Memory B cell (primary cell): ENCODE measurements at regions not wholly inside any gene's neighbourhood (a gene's known extent, or its start where the extent isn't known, plus 50 kb on each side); places are given as distances from the start of the nearest gene placed in this dataset.
"Not testable (repeated sequence)": the region's sequence is repeated elsewhere in the genome, so short reads cannot be mapped to it uniquely, and the experiment has no call there.

ENCODE experiments used
- ATAC-seq: fragments of 150-1000 bp; cut with Tn5 transposase; 2 replicates; pipeline ENCODE4 v1.10.0; 2021; ENCODE audit warnings: low read depth, mild to moderate bottlenecking, moderate library complexity
- DNase-seq, 2 donors: peaks; one replicate each; pipeline ENCODE4 v3.0.0; 2022; ENCODE audit warnings: low spot score in 2 of 2
- H3K27ac Mint-ChIP-seq: one replicate; pipeline ENCODE4 v1.8.0; 2022; ENCODE audit warnings: mild to moderate bottlenecking, moderate library complexity, mixed read lengths
- H3K27me3 Mint-ChIP-seq: one replicate; pipeline ENCODE4 v1.8.0; 2022; ENCODE audit warnings: mixed read lengths
- H3K36me3 Mint-ChIP-seq: one replicate; pipeline ENCODE4 v1.8.0; 2022; ENCODE audit warnings: mild to moderate bottlenecking, mixed read lengths
- H3K4me1 Mint-ChIP-seq: one replicate; pipeline ENCODE4 v1.8.0; 2022; ENCODE audit warnings: mixed read lengths
- H3K4me3 Mint-ChIP-seq: one replicate; pipeline ENCODE4 v1.8.0; 2022; ENCODE audit warnings: mild to moderate bottlenecking, moderate library complexity, mixed read lengths
- H3K9me3 Mint-ChIP-seq: one replicate; pipeline ENCODE4 v1.8.0; 2022; ENCODE audit warnings: mixed read lengths

DNA sequence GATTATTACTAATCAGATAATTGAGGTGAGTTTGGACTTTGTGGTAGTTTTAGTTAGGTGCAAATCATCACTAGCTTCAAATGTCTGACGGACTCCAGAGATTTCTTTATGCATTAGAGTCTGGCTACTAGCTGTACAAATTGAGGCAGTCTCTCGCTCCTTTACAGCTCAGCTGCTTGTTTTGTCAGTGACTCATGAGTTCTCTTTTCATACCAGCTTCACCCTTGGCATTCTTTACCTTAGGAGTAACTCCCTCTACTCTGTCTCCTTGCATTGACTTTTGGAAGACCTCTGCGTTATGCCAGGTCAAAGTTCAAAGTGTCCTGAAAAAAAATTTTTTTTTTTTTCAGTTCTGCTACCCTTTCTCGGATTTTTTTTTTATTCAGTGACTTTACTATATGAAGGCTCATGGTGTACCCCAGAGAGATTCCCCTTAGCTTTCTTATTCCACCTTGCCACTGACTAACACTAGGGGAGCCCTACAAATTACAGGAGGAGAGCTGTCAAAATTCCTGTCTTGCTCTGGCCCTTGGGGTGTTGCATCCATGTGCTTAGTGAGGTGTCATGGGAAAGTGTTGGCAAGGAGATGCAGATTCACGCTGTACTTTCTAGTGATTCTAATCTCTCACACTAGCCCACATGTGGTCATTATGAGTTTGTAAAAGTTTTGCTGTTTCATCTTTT lies 576.6 kb downstream of the ADGRL2 start:
- Mint-ChIP-seq H3K9me3 (peaks cover 1% of the 10 kb centered on the region), H3K4me1 (no peaks in the 10 kb centered on the region), H3K36me3 (no peaks in the 10 kb centered on the region), H3K27me3 (no peaks in the 10 kb centered on the region), H3K27ac (no peak overlapping the region), H3K4me3 (no peak overlapping the region)
- DNase-seq (no peak), ATAC-seq (no peak)

DNA sequence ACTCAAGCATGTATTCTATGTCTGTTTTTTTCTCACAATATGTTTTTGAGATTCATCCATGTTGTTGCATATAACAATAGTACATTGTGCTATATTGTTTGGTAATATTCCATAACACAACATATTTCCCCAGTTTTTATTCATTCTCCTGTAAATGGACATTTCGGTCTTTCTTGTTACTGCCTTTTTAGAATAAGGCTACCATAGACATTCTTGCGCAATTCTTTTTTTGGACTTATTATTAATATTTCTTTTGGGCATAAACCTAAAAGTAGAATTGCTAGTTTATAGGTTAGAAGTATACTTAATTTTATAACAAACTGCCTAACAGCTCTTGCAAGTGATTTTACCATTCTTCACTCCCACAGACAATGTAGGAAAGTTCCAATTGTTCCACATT lies 573.0 kb downstream of the ADGRL2 start:
- Mint-ChIP-seq H3K4me3 (no peak overlapping the region), H3K9me3 (peaks cover 1% of the 10 kb centered on the region), H3K27me3 (no peaks in the 10 kb centered on the region)

DNA sequence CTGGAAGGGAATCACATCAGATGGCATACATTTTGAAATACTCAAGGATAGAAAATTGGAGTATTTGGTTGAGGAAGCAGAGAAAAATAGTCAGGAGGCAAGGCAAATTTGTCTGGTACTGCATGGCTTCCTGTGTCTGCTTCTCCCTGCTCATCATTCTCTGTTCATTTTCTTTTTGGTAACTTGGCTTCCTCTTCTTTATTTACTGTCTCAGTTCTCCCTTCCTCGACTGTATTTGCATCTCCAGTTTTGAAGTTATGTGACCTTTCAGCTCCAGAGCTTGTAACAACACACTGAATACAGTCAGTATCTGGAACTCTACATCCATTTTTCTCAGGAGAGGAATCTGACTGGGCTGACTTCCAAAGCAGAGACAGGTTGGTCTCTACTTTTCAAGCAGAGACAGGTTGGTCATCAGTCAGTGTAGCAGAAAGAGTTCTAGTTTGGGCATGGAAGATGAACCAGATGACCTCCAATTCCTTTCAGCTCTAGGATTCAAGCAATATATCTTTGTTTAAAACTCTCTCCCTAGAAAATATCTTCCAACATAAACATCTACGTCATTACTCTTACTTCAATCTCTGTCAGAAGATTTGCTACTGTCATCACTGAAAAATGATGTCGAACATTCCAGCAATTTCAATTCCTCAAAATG lies 571.2 kb downstream of the ADGRL2 start:
- no peak for ATAC-seq
- no peak for DNase-seq
- no peak overlapping the region for H3K27ac Mint-ChIP-seq
- peaks cover 2% of the 10 kb centered on the region for H3K9me3 Mint-ChIP-seq
- H3K4me3 Mint-ChIP-seq, result no peak overlapping the region
- H3K4me1 Mint-ChIP-seq, result no peaks in the 10 kb centered on the region
- H3K36me3 Mint-ChIP-seq, result no peaks in the 10 kb centered on the region
- H3K27me3 Mint-ChIP-seq, result no peaks in the 10 kb centered on the region

More for the DNA sequence above, 573.0 kb downstream of the ADGRL2 start:
- ATAC-seq (no peak), DNase-seq (no peak)
- H3K36me3 Mint-ChIP-seq, result no peaks in the 10 kb centered on the region
- no peak overlapping the region for H3K27ac Mint-ChIP-seq
- H3K4me1 Mint-ChIP-seq, result no peaks in the 10 kb centered on the region

DNA sequence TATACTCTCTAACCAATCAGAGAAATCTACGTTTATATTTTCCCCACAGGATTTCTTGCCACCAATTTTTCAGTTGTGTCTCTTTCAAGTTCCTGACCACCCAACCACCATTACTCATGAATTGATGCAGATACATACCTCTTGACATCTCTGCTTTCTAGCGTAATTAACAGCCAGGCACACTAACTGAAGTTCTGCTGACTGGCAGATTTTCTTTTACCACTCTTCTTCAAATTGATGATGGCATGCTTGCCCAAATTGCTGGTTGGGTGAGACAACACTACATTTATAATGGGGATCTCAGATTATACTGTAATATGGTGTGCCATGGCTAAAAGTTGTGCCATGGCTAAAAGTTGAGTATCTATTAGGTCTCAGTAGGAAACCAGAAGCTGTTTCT lies 566.7 kb downstream of the ADGRL2 start:
- H3K27me3 Mint-ChIP-seq, result no peaks in the 10 kb centered on the region
- no peak overlapping the region for H3K27ac Mint-ChIP-seq
- H3K9me3 Mint-ChIP-seq, result peaks cover 2% of the 10 kb centered on the region
- no peak overlapping the region for H3K4me3 Mint-ChIP-seq
- no peaks in the 10 kb centered on the region for H3K4me1 Mint-ChIP-seq
- H3K36me3 Mint-ChIP-seq, result no peaks in the 10 kb centered on the region
- DNase-seq (no peak), ATAC-seq (no peak)

DNA sequence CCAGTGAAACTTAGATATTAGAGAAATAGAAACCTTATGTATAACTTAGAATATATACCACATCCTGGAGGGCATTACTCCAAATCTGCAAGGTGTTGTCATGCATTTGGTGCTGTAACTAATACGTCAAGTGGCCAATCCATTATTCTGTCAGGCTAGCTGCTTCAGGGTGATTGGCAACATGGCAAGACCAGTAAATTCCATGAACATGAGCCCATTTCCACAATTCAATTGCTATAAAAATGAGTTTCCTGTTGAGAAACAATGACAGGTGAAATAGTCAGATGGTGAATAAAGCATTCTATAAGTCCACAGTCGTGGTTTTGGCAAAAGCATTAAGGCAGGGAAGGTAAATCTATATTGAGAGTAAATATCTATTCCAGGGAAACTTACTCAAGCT lies 566.0 kb downstream of the ADGRL2 start:
- no peaks in the 10 kb centered on the region for H3K27me3 Mint-ChIP-seq
- peaks cover 2% of the 10 kb centered on the region for H3K9me3 Mint-ChIP-seq
- no peaks in the 10 kb centered on the region for H3K4me1 Mint-ChIP-seq
- DNase-seq (no peak), ATAC-seq (no peak)
- H3K36me3 Mint-ChIP-seq, result no peaks in the 10 kb centered on the region
- H3K4me3 Mint-ChIP-seq, result no peak overlapping the region
- H3K27ac Mint-ChIP-seq, result no peak overlapping the region

DNA sequence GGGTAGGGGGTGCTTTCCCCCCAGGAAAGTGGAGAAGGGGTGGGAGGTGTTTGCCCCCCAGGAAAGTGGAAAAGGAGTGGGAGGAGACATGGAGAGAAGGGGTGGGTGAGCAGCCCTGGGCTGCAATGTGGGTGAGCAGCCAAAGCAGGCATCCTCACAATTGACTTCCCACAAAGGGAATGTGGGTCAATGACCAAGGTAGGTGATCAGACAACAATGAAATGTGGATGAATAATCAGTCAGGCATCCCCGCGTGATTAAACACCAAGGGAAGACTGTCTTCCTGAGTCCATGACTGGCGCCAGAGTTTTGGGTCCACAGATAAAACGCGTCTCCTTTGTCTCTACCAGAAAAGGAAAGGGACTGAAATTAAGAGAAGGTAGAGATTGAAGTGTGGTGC lies 558.8 kb downstream of the ADGRL2 start:
- not testable (repeated sequence) for H3K27ac Mint-ChIP-seq, ATAC-seq, H3K4me3 Mint-ChIP-seq, H3K4me1 Mint-ChIP-seq, H3K9me3 Mint-ChIP-seq, H3K27me3 Mint-ChIP-seq, DNase-seq, H3K36me3 Mint-ChIP-seq

DNA sequence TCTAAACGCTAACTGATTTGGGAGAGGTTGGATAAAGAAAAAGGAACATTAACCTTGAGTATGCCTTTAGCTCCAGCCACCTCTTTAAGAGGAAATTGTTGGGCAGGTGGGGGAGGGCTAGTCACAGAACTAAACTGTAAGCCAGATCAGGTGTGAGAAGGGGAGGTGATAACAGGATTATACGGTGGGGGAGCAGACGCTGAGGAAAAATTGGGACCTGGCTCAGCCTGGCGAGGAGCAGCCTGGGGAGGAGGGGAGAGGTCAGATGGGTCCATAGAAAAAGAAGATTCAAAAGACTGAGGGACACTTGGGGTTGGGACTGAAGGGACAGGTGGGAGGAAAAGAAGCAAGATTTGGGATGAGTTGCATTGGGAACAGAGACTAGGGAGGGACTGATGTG lies 558.0 kb downstream of the ADGRL2 start:
- not testable (repeated sequence) for H3K4me3 Mint-ChIP-seq, H3K27ac Mint-ChIP-seq, H3K4me1 Mint-ChIP-seq, ATAC-seq, H3K27me3 Mint-ChIP-seq, H3K36me3 Mint-ChIP-seq, DNase-seq, H3K9me3 Mint-ChIP-seq

DNA sequence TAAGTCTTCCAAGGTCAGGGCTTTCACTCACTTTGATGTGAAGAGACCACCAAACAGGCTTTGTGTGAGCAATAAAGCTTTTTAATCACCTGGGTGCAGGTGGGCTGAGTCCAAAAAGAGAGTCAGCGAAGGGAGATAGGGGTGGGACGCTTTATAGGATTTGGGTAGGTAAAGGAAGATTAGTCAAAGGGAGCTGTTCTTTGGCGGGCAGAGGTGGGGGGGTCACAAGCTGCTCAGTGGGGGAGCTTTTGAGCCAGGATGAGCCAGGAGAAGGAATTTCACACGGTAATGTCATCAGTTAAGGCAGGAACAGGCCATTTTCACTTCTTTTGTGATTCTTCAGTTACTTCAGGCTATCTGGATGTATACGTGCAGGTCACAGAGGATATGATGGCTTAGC lies 553.8 kb downstream of the ADGRL2 start:
- not testable (repeated sequence) for H3K27ac Mint-ChIP-seq, H3K4me3 Mint-ChIP-seq, H3K36me3 Mint-ChIP-seq, ATAC-seq, H3K9me3 Mint-ChIP-seq, H3K27me3 Mint-ChIP-seq, H3K4me1 Mint-ChIP-seq, DNase-seq

DNA sequence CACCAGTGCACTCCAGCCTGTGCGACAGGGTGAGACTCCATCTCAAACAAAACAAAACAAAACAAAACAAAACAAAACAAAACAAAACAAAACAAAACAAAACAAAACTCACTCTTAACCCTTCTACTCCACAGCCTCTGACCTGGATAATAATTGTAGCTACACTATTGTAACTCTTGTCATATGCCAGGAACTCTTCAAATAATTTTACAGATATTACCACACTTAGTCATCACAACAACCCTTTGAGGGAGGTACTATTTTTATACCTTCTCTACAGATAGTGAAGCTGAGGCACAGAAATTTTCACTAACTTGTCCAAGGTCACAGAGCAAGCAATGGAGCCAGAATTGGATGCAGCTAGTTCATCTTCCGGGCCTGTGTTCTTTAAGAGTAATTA lies 547.8 kb downstream of the ADGRL2 start:
- DNase-seq, result no peak
- no peak overlapping the region for H3K27ac Mint-ChIP-seq
- no peak for ATAC-seq

DNA sequence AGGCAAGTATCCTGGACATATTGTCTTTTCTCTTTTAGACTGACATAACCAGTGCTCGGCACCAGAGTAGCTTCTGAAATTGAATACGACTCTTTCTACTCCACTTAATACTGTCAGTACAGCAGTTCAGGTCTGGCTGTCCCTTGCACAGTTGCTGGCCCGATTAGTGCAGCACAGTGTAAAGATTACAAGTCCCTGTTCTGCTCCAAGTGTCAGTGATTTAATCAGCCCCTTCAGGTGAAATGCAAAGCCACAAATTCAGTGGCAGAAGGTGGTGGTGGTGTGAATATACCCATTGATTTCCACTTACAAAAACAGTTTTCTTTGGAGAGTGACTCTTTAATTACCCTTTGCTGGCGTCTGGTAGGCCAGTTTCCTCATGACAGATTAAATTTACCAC lies 545.4 kb downstream of the ADGRL2 start:
- Mint-ChIP-seq H3K9me3 (peaks cover 4% of the 10 kb centered on the region), H3K36me3 (no peaks in the 10 kb centered on the region), H3K27me3 (no peaks in the 10 kb centered on the region), H3K4me1 (no peaks in the 10 kb centered on the region), H3K4me3 (no peak overlapping the region), H3K27ac (no peak overlapping the region)
- DNase-seq (no peak), ATAC-seq (no peak)

More for the DNA sequence above, 547.8 kb downstream of the ADGRL2 start:
- H3K4me1 Mint-ChIP-seq, result no peaks in the 10 kb centered on the region
- H3K36me3 Mint-ChIP-seq, result no peaks in the 10 kb centered on the region
- no peak overlapping the region for H3K4me3 Mint-ChIP-seq
- no peaks in the 10 kb centered on the region for H3K27me3 Mint-ChIP-seq
- peaks cover 6% of the 10 kb centered on the region for H3K9me3 Mint-ChIP-seq

DNA sequence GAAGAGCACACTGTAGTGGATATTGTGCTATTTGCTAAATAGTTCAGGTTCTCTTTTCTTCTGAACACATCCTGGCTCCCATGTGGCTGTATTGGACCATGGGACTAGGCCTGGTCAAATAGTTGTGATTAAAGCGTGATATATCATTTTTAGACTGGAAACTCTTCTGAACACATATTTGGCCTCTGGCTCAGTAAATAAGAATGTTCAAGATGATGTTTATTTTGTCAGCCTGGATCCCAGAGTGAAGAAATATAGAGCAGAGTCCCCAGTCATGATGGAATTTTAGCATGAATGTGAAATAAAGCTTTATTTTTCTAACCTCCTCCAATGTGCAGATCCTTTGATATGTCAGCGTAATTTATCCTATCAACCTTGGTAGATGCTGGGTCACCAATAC lies 542.6 kb downstream of the ADGRL2 start:
- Mint-ChIP-seq H3K4me3 (no peak overlapping the region), H3K4me1 (no peaks in the 10 kb centered on the region), H3K9me3 (peaks cover 2% of the 10 kb centered on the region), H3K27me3 (no peaks in the 10 kb centered on the region), H3K27ac (no peak overlapping the region), H3K36me3 (no peaks in the 10 kb centered on the region)
- no peak for DNase-seq
- no peak for ATAC-seq

DNA sequence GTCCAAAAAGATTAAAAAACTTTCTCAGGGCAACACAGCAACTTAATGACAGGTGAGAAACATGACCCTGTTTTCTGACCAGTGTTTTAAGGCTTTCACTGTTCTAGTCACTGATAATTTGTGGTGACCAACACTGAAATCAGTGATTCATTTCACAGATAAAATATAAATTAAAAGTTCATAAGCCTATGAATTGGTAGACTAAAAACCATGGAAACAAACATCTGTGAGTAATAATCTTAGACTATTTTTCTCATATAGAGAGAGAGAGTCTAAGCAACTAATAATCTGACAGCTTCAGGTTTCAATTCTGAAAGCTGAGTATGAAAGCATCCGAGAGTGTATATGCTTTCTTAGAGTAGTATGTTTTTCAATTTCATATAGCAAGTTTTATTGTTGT lies 536.9 kb downstream of the ADGRL2 start:
- H3K9me3 Mint-ChIP-seq, result peaks cover 1% of the 10 kb centered on the region
- no peak overlapping the region for H3K4me3 Mint-ChIP-seq
- DNase-seq, result no peak
- H3K4me1 Mint-ChIP-seq, result no peaks in the 10 kb centered on the region
- no peak for ATAC-seq
- H3K36me3 Mint-ChIP-seq, result no peaks in the 10 kb centered on the region
- no peaks in the 10 kb centered on the region for H3K27me3 Mint-ChIP-seq
- no peak overlapping the region for H3K27ac Mint-ChIP-seq

DNA sequence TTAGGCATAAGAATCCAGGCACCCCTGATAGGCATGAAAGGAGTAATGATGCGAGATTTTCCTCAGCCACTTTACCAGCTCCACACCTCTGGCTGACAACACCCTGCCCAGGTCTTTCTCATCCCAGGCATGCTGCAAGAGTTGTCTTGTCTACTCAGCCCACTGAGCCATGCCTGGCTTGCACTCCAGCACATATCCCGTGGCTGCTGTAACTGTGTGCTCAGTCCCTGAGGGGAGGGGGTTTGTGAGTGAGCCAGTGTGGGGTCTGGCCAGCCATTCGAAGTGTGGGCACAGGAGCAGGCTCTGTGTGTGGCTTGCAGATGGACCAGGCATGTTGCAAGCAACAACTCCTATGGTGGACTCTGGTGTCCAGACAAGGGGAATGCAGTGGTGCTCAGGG lies 529.6 kb downstream of the ADGRL2 start:
- Mint-ChIP-seq H3K27ac (no peak overlapping the region), H3K27me3 (no peaks in the 10 kb centered on the region), H3K4me1 (no peaks in the 10 kb centered on the region), H3K4me3 (no peak overlapping the region), H3K36me3 (no peaks in the 10 kb centered on the region), H3K9me3 (peaks cover 3% of the 10 kb centered on the region)
- ATAC-seq (no peak), DNase-seq (no peak)

DNA sequence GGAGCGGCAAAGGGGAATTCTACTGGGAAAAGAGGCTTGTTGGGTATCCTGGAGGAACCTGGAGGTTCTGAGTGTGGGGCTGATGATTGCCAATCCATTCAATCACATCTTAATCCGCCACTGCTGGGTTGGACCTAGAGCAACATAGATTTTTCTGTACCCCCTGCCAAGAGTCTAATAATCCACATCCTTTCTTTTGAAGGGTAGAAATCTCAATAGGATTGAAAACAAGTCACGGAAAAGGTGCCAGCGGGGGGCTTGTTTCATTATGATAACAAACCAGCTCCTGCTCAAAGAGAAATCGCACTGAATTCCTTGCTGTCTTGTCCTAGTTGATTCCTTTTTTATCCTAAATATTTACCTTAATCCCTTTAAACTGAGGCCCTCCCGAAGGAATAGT lies 528.5 kb downstream of the ADGRL2 start:
- Mint-ChIP-seq H3K36me3 (no peaks in the 10 kb centered on the region), H3K4me1 (no peaks in the 10 kb centered on the region), H3K4me3 (no peak overlapping the region), H3K9me3 (peaks cover 6% of the 10 kb centered on the region), H3K27me3 (no peaks in the 10 kb centered on the region), H3K27ac (no peak overlapping the region)
- ATAC-seq (no peak), DNase-seq (no peak)
